VCaP (cell line): ENCODE measurements at regions not wholly inside any gene's neighbourhood (a gene's known extent, or its start where the extent isn't known, plus 50 kb on each side); places are given as distances from the start of the nearest gene placed in this dataset.
A peak's percentile ranks its signal among the peaks of the same experiment; 100 is the strongest.

Experiments
- H3K27ac ChIP-seq: fragments of 450-650 bp; 2 replicates; pipeline ENCODE4 v1.5.1; 2017
- CTCF ChIP-seq: fragments of 450-650 bp; conservative IDR thresholded peaks from 2 replicates; pipeline ENCODE4 v1.5.1; 2017; ENCODE audit warnings: mild to moderate bottlenecking, moderate library complexity

GRCh38 chr3:59406943-59407342 is 357.1 kb upstream of the CFAP20DC start:
- no peak for TF ChIP-seq CTCF
- H3K27ac ChIP-seq = peak overlapping the region; percentile 54; the same call in 1 of the 2 replicates

GRCh38 chr3:59404851-59405250 is 355.0 kb upstream of the CFAP20DC start:
- H3K27ac ChIP-seq = no peak overlapping the region
- TF ChIP-seq CTCF = no peak

DNA sequence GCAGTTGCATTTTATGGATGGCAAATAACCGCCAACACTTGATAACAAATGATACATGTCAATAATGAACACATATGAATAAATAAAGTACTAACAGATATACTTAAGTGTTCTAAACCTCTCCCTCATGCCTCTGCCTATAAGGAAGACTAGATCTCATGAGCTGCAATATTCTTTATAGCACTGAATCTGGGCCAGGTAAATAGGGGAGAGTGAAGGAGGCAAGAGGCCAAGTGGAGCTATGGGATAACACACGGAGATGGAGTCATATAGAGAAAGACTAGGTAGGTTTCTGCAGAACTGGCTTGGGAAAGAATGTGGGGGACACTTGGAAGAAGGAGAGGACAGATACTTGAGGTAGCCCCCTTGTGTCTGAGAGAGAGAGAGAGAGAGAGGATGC is 354.2 kb upstream of the CFAP20DC start:
- TF ChIP-seq CTCF = no peak
- H3K27ac ChIP-seq = no peak overlapping the region

DNA sequence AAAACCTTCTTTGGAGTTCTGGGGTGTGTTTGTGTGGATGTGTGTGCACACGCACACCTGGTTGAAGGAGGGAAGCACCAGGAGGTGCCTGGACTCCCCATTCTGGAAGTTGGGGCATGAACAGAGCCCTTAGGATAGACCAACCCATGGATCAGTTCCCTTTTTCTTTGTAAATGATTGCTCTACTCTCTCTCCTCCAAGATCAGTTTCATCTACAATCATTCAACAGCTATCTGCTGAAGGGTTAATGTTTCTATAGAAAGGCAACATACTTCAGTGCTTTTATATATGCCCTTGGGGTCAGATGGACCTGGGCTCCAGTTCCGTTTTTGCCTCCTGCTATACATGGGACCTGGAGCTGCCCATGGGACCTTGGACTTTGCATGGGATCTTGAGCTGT is 352.1 kb upstream of the CFAP20DC start:
- TF ChIP-seq CTCF = no peak
- H3K27ac ChIP-seq = no peak overlapping the region

- no peak for TF ChIP-seq CTCF
- no peak overlapping the region for H3K27ac ChIP-seq
These were observed 342.3 kb upstream of the CFAP20DC start for GRCh38 chr3:59392116-59392515.

DNA sequence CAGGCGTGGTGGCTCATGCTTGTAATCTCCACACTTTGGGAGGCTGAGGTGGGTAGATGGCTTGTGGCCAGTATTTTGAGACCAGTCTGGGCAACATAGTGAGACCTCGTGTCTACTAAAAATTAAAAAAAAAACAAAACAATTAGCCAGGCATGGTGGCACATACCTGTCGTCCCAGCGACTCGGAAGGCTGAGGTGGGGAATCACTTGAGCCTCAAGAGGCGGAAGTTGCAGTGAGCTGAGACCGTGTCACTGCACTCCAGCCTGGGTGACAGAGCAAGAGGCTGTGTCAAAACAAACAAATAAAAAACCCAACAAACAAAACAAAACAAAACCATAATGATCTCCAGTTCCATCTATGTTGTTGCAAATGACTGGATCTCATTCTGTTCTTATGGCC is 341.3 kb upstream of the CFAP20DC start:
- no peak overlapping the region for H3K27ac ChIP-seq
- TF ChIP-seq CTCF = no peak

DNA sequence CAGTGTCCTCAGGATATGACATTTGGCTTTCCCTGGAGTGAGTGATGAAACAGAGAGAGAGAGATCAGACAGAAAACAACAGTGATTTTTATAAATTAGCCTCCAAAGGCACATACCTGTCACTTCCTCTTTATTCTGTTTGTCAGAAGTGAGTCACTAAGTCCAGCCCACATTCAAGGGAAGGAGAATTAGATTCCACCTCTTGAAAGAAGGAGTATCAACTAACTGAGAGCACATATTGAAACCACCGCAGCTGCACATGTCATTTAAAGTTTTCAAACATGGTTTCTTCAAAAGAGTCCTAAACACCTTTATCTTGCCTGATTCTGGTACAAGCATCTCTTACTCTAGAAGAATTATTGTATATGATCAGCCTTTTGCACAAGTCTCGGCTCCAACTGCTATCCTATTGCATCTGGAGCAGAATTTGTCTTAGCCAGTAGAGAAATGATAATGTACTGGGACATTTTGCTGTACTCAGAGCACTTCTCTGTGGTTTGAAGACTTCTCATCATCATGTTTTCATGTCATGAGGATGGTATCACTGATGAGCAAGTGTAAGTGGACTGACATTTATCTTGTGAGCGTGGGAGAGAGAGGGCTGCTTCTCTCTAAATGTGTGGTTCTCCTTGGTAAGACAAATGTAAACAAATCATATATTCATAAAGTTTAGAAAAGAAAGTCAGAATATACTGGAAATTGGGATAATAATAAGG is 338.9 kb upstream of the CFAP20DC start:
- H3K27ac ChIP-seq = no peak overlapping the region
- no peak for TF ChIP-seq CTCF
